ENCODE measurements at regions not wholly inside any gene's neighbourhood (a gene's known extent, or its start where the extent isn't known, plus 50 kb on each side); places are given as distances from the start of the nearest gene placed in this dataset.

GRCh38 chr5:29984156-29984540 lies 1209.3 kb upstream of the CDH6 start:
- DNase-seq, result no peak
- Histone ChIP-seq H3K36me3 (no peaks in the 10 kb centered on the region), H3K27me3 (no peaks in the 10 kb centered on the region), H3K4me1 (no peaks in the 10 kb centered on the region), H3K4me3 (no peak overlapping the region), H3K27ac (no peak overlapping the region), H3K9me3 (no peaks in the 10 kb centered on the region)
- intact Hi-C loops (cut with DNase I; ENCODE audit: low total_unique reads) (no loop called here), in situ Hi-C loops (cut with MboI; ENCODE audit: low pct_ligation_motif_present in 1 of 4, low pct_unique_long_range_greater_than_20kb in 1 of 4, low sequenced_read_pairs in 3 of 4) (no loop called here)
- 91% methylated on average over 1 of the region's 1 CpG; no CpG with 5 or more reads in 1 of the 2 donors for WGBS, 2 donors (ENCODE audit: low coverage in 1 of 2)
- no peak for TF ChIP-seq POLR2A (IDR thresholded peaks at IDR 0.05)
- TF ChIP-seq POLR2AphosphoS5 (IDR thresholded peaks at IDR 0.05), result no peak
- no peak for TF ChIP-seq EP300 (IDR thresholded peaks at IDR 0.05; ENCODE audit: low read depth)
- no peak for TF ChIP-seq CTCF (IDR thresholded peaks at IDR 0.05)

GRCh38 chr5:29983528-29984155 lies 1209.8 kb upstream of the CDH6 start:
- Histone ChIP-seq H3K27ac (no peak overlapping the region), H3K36me3 (no peaks in the 10 kb centered on the region), H3K27me3 (no peaks in the 10 kb centered on the region), H3K4me3 (no peak overlapping the region), H3K4me1 (no peaks in the 10 kb centered on the region), H3K9me3 (no peaks in the 10 kb centered on the region)
- in situ Hi-C loops (cut with MboI; ENCODE audit: low pct_ligation_motif_present in 1 of 4, low pct_unique_long_range_greater_than_20kb in 1 of 4, low sequenced_read_pairs in 3 of 4) (no loop called here), intact Hi-C loops (cut with DNase I; ENCODE audit: low total_unique reads) (no loop called here)
- no peak for DNase-seq
- TF ChIP-seq EP300 (IDR thresholded peaks at IDR 0.05; ENCODE audit: low read depth), result no peak
- no peak for TF ChIP-seq POLR2AphosphoS5 (IDR thresholded peaks at IDR 0.05)

GRCh38 chr5:29982457-29982856 lies 1211.0 kb upstream of the CDH6 start:
- in situ Hi-C loops (cut with MboI; ENCODE audit: low pct_ligation_motif_present in 1 of 4, low pct_unique_long_range_greater_than_20kb in 1 of 4, low sequenced_read_pairs in 3 of 4) (no loop called here), intact Hi-C loops (cut with DNase I; ENCODE audit: low total_unique reads) (no loop called here)
- H3K9me3 ChIP-seq, result no peaks in the 10 kb centered on the region
- no peak for TF ChIP-seq POLR2AphosphoS5 (IDR thresholded peaks at IDR 0.05)
- TF ChIP-seq POLR2A (IDR thresholded peaks at IDR 0.05), result no peak
- TF ChIP-seq EP300 (IDR thresholded peaks at IDR 0.05; ENCODE audit: low read depth), result no peak
- no peaks in the 10 kb centered on the region for H3K27me3 ChIP-seq
- no peak overlapping the region for H3K27ac ChIP-seq
- no peaks in the 10 kb centered on the region for H3K36me3 ChIP-seq
- no peak for DNase-seq
- WGBS, 2 donors (ENCODE audit: low coverage in 1 of 2), result 82 to 100% methylated on average over 1 of the region's 1 CpG
- H3K4me1 ChIP-seq, result no peaks in the 10 kb centered on the region
- no peak overlapping the region for H3K4me3 ChIP-seq

- DNase-seq, result no peak
- Histone ChIP-seq H3K27me3 (no peaks in the 10 kb centered on the region), H3K4me1 (no peaks in the 10 kb centered on the region), H3K4me3 (no peak overlapping the region), H3K27ac (no peak overlapping the region), H3K36me3 (no peaks in the 10 kb centered on the region), H3K9me3 (no peaks in the 10 kb centered on the region)
- 60 to 80% methylated on average over 1 to 3 of the region's 3 CpGs for WGBS, 2 donors (ENCODE audit: low coverage in 1 of 2)
- intact Hi-C loops (cut with DNase I; ENCODE audit: low total_unique reads), result no loop called here
- in situ Hi-C loops (cut with MboI; ENCODE audit: low pct_ligation_motif_present in 1 of 4, low pct_unique_long_range_greater_than_20kb in 1 of 4, low sequenced_read_pairs in 3 of 4), result no loop called here
- TF ChIP-seq EP300 (IDR thresholded peaks at IDR 0.05; ENCODE audit: low read depth), result no peak
- no peak for TF ChIP-seq POLR2A (IDR thresholded peaks at IDR 0.05)
- no peak for TF ChIP-seq CTCF (IDR thresholded peaks at IDR 0.05)
- TF ChIP-seq POLR2AphosphoS5 (IDR thresholded peaks at IDR 0.05), result no peak
Observed at GRCh38 chr5:29972597-29972996, 1220.9 kb upstream of the CDH6 start.

GRCh38 chr5:29963956-29964355 lies 1229.5 kb upstream of the CDH6 start:
- Histone ChIP-seq H3K36me3 (no peaks in the 10 kb centered on the region), H3K4me3 (no peak overlapping the region), H3K4me1 (no peaks in the 10 kb centered on the region), H3K9me3 (no peaks in the 10 kb centered on the region), H3K27ac (no peak overlapping the region), H3K27me3 (no peaks in the 10 kb centered on the region)
- intact Hi-C loops (cut with DNase I; ENCODE audit: low total_unique reads), result no loop called here
- WGBS, 2 donors (ENCODE audit: low coverage in 1 of 2), result 52 to 70% methylated on average over 3 of the region's 3 CpGs
- in situ Hi-C loops (cut with MboI; ENCODE audit: low pct_ligation_motif_present in 1 of 4, low pct_unique_long_range_greater_than_20kb in 1 of 4, low sequenced_read_pairs in 3 of 4), result no loop called here
- DNase-seq, result no peak
- no peak for TF ChIP-seq CTCF (IDR thresholded peaks at IDR 0.05)
- no peak for TF ChIP-seq POLR2AphosphoS5 (IDR thresholded peaks at IDR 0.05)
- no peak for TF ChIP-seq EP300 (IDR thresholded peaks at IDR 0.05; ENCODE audit: low read depth)
- TF ChIP-seq POLR2A (IDR thresholded peaks at IDR 0.05), result no peak
